Vagina (tissue), 2 donors: ENCODE measurements at regions not wholly inside any gene's neighbourhood (a gene's known extent, or its start where the extent isn't known, plus 50 kb on each side); places are given as distances from the start of the nearest gene placed in this dataset.

Source experiments
- DNase-seq, 2 donors: peaks; one replicate each; pipeline ENCODE4 v3.0.0-alpha.2; 2017; ENCODE audit errors: extremely low spot score in 2 of 2
- H3K27ac ChIP-seq: fragments of 200-600 bp; sonication (generic); one replicate; pipeline ENCODE4 v1.5.1; 2019
- H3K27me3 ChIP-seq: fragments of 200-600 bp; sonication (generic); one replicate; pipeline ENCODE4 v1.5.1; 2019
- H3K36me3 ChIP-seq, 2 donors: fragments of 200-600 bp; sonication (generic); one replicate each; pipeline ENCODE4 v1.5.1; 2017 to 2019
- H3K4me1 ChIP-seq: fragments of 200-600 bp; sonication (generic); one replicate; pipeline ENCODE4 v1.5.1; 2019
- H3K4me3 ChIP-seq, 2 donors: fragments of 200-600 bp; sonication (generic); 1 replicate in 1 of 2; 2 replicates in 1 of 2; pipeline ENCODE4 v1.5.1; 2016 to 2019
- H3K9me3 ChIP-seq: fragments of 200-600 bp; sonication (generic); one replicate; pipeline ENCODE4 v1.5.1; 2019
- CTCF ChIP-seq, 3 experiments: fragments of 450-650 bp in 2 of 3; fragments of 200-600 bp in 1 of 3; sonication (generic) in 1 of 3; IDR thresholded peaks; one replicate each; pipeline ENCODE4 v1.5.1; 2017 to 2019; ENCODE audit warnings: antibody characterized with exemption in 3 of 3, mild to moderate bottlenecking in 2 of 3, moderate library complexity in 2 of 3
- POLR2A ChIP-seq, 2 donors: fragments of 450-650 bp; IDR thresholded peaks; one replicate each; pipeline ENCODE4 v1.6.1; 2017; ENCODE audit warnings: antibody characterized with exemption in 2 of 2, mild to moderate bottlenecking in 2 of 2, moderate library complexity in 2 of 2
- POLR2AphosphoS5 ChIP-seq, 2 donors: sonication (generic); formaldehyde crosslinking; IDR thresholded peaks; one replicate each; pipeline ENCODE4 v1.9.0; 2017; ENCODE audit warnings: antibody characterized with exemption in 2 of 2, mild to moderate bottlenecking in 2 of 2, low read depth in 1 of 2; ENCODE audit not compliant: insufficient read depth in 1 of 2
- intact Hi-C: fragments of 100-400 bp; cut with DNase I; formaldehyde crosslinking; loops from one replicate; pipeline ENCODE4 v1.15.1; 2023

- Histone ChIP-seq H3K9me3 (no peaks in the 10 kb centered on the region), H3K27me3 (no peaks in the 10 kb centered on the region), H3K4me1 (no peaks in the 10 kb centered on the region), H3K36me3 (no peaks in the 10 kb centered on the region), H3K27ac (no peak overlapping the region), H3K4me3 (no peak overlapping the region)
- peak in 1 of 2 donors; percentile 46 for DNase-seq
- intact Hi-C loops, result no loop called here
- no peak for TF ChIP-seq POLR2AphosphoS5 (IDR thresholded peaks at IDR 0.05; ENCODE audit: insufficient read depth in 1 of 2, low read depth in 1 of 2)
These were observed 530.3 kb downstream of the TBC1D22A start for GRCh38 chr22:47292546-47293320.

- no peaks in the 10 kb centered on the region for H3K4me1 ChIP-seq
- no peaks in the 10 kb centered on the region for H3K9me3 ChIP-seq
- no peaks in the 10 kb centered on the region for H3K27me3 ChIP-seq
- no peak for DNase-seq
- TF ChIP-seq POLR2AphosphoS5 (IDR thresholded peaks at IDR 0.05; ENCODE audit: insufficient read depth in 1 of 2, low read depth in 1 of 2) (no peak), CTCF (IDR thresholded peaks at IDR 0.05) (no peak), POLR2A (IDR thresholded peaks at IDR 0.05) (no peak)
- H3K4me3 ChIP-seq, result no peak overlapping the region
- no peaks in the 10 kb centered on the region for H3K36me3 ChIP-seq
- no peak overlapping the region for H3K27ac ChIP-seq
- intact Hi-C loops, result no loop called here
These were observed 529.4 kb downstream of the TBC1D22A start for GRCh38 chr22:47291565-47292495.

GRCh38 chr22:47290706-47291430 is 528.4 kb downstream of the TBC1D22A start:
- Histone ChIP-seq H3K27ac (no peak overlapping the region), H3K27me3 (no peaks in the 10 kb centered on the region), H3K4me3 (no peak overlapping the region), H3K9me3 (no peaks in the 10 kb centered on the region), H3K36me3 (no peaks in the 10 kb centered on the region), H3K4me1 (no peaks in the 10 kb centered on the region)
- intact Hi-C loops, result no loop called here
- DNase-seq, result no peak
- no peak for TF ChIP-seq CTCF (IDR thresholded peaks at IDR 0.05)
- no peak for TF ChIP-seq POLR2AphosphoS5 (IDR thresholded peaks at IDR 0.05; ENCODE audit: insufficient read depth in 1 of 2, low read depth in 1 of 2)
- TF ChIP-seq POLR2A (IDR thresholded peaks at IDR 0.05), result no peak

- TF ChIP-seq POLR2AphosphoS5 (IDR thresholded peaks at IDR 0.05; ENCODE audit: insufficient read depth in 1 of 2, low read depth in 1 of 2) (no peak), CTCF (IDR thresholded peaks at IDR 0.05) (no peak)
- Histone ChIP-seq H3K36me3 (no peaks in the 10 kb centered on the region), H3K27me3 (no peaks in the 10 kb centered on the region), H3K4me3 (no peak overlapping the region), H3K27ac (no peak overlapping the region), H3K9me3 (no peaks in the 10 kb centered on the region), H3K4me1 (no peaks in the 10 kb centered on the region)
- intact Hi-C loops, result no loop called here
- DNase-seq, result no peak
These were observed 527.0 kb downstream of the TBC1D22A start for GRCh38 chr22:47289336-47289985.

GRCh38 chr22:47288680-47289079 is 526.2 kb downstream of the TBC1D22A start:
- DNase-seq, result no peak
- no peaks in the 10 kb centered on the region for H3K27me3 ChIP-seq
- no peaks in the 10 kb centered on the region for H3K36me3 ChIP-seq
- H3K4me3 ChIP-seq, result no peak overlapping the region
- no peaks in the 10 kb centered on the region for H3K9me3 ChIP-seq
- TF ChIP-seq POLR2A (IDR thresholded peaks at IDR 0.05) (no peak), CTCF (IDR thresholded peaks at IDR 0.05) (no peak), POLR2AphosphoS5 (IDR thresholded peaks at IDR 0.05; ENCODE audit: insufficient read depth in 1 of 2, low read depth in 1 of 2) (no peak)
- H3K4me1 ChIP-seq, result no peaks in the 10 kb centered on the region
- no peak overlapping the region for H3K27ac ChIP-seq
- intact Hi-C loops, result no loop called here
